ENCODE measurements at regions not wholly inside any gene's neighbourhood (a gene's known extent, or its start where the extent isn't known, plus 50 kb on each side); places are given as distances from the start of the nearest gene placed in this dataset.

- TF ChIP-seq KDM4A (IDR thresholded peaks at IDR 0.05; ENCODE audit: low read depth, low read length, severe bottlenecking) (no peak), SIRT6 (IDR thresholded peaks at IDR 0.05; ENCODE audit: low read length) (no peak), SAP30 (IDR thresholded peaks at IDR 0.05; ENCODE audit: insufficient read depth, insufficient replicate concordance, low read length) (no peak), RXRA (IDR thresholded peaks at IDR 0.05; ENCODE audit: insufficient read depth, low read depth, low read length) (no peak), EGR1 (IDR thresholded peaks at IDR 0.05; ENCODE audit: borderline replicate concordance, low read depth, low read length) (no peak), EP300 (IDR thresholded peaks at IDR 0.05; ENCODE audit: borderline replicate concordance in 1 of 2, low read depth in 2 of 2, low read length in 2 of 2) (no peak), CHD7 (IDR thresholded peaks at IDR 0.05; ENCODE audit: insufficient replicate concordance, low read length) (no peak), TEAD4 (IDR thresholded peaks at IDR 0.05; ENCODE audit: low read depth, low read length) (no peak), ZNF274 (IDR thresholded peaks at IDR 0.05; ENCODE audit: borderline replicate concordance, extremely low read depth, low read length) (no peak)
- TF ChIP-seq, protein P1, sequence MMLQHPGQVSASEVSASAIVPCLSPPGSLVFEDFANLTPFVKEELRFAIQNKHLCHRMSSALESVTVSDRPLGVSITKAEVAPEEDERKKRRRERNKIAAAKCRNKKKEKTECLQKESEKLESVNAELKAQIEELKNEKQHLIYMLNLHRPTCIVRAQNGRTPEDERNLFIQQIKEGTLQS (IDR thresholded peaks at IDR 0.05; ENCODE audit: insufficient read depth, low read depth, low read length): no peak
These were observed 167.8 kb upstream of the PTBP2 start (continued) for GRCh38 chr1:96553811-96554210.

Data from H1 (cell line).